Activated CD8-positive, alpha-beta T cell treated with anti-CD3 and anti-CD28 coated beads for 36 hours (primary cell): ENCODE measurements at regions not wholly inside any gene's neighbourhood (a gene's known extent, or its start where the extent isn't known, plus 50 kb on each side); places are given as distances from the start of the nearest gene placed in this dataset.

Experiments used
- ATAC-seq: fragments of 200-7000 bp; cut with Tn5 transposase; one replicate; pipeline ENCODE4 v1.10.0; 2021; ENCODE audit warnings: mild to moderate bottlenecking, moderate library complexity
- CTCF ChIA-PET: fragments of 350-600 bp; sonication (Branson Sonifier 250); formaldehyde crosslinking; loops from one replicate; lab custom pipeline; 2021; ENCODE audit warnings: antibody characterized with exemption; lab: Charles Lee
- POLR2A ChIA-PET: fragments of 350-600 bp; sonication (Branson Sonifier 250); formaldehyde crosslinking; loops from one replicate; lab custom pipeline; 2021; ENCODE audit warnings: antibody characterized with exemption; lab: Charles Lee
- DNase-seq: peaks from one replicate; pipeline ENCODE4 v3.0.0-alpha.2; 2020
- H3K27ac Mint-ChIP-seq: one replicate; pipeline ENCODE4 v1.8.0; 2021; ENCODE audit warnings: mild to moderate bottlenecking, mixed read lengths
- H3K27me3 Mint-ChIP-seq: one replicate; pipeline ENCODE4 v1.8.0; 2021; ENCODE audit warnings: mixed read lengths
- H3K36me3 Mint-ChIP-seq: one replicate; pipeline ENCODE4 v1.8.0; 2021; ENCODE audit warnings: low read depth, mixed read lengths
- H3K4me1 Mint-ChIP-seq: one replicate; pipeline ENCODE4 v1.8.0; 2021; ENCODE audit warnings: low read depth, mixed read lengths
- H3K4me3 Mint-ChIP-seq: one replicate; pipeline ENCODE4 v1.8.0; 2021; ENCODE audit warnings: mild to moderate bottlenecking, moderate library complexity, mixed read lengths
- H3K9me3 Mint-ChIP-seq: one replicate; pipeline ENCODE4 v1.8.0; 2021; ENCODE audit warnings: mixed read lengths
- intact Hi-C: fragments of 100-400 bp; cut with micrococcal nuclease; formaldehyde crosslinking; loops from one replicate; pipeline ENCODE4 v1.10.0; 2022
- TF ChIP-seq, protein P1 (sequence below): fragments of 200-600 bp; IDR thresholded peaks from one replicate; pipeline ENCODE4 v1.8.0; 2022; ENCODE audit warnings: antibody characterized with exemption, mild to moderate bottlenecking

DNA sequence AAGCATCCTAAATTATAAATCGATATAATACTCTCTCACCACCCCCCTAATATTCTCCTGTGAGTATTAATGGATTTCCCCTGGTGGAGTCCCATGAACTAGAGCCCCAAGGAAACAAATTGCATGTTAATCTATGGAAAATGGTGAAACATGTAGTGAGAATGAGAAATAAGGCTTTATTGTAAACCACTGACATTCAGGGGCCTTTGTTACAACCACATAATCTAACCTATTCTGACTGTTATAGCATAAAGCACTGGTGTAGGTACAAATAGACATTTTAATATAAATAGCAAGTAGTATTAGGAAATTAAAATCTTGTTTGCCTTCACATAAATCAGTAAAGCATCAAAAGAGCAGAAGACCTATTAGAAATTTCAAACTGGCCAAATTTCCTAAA is 65.3 kb upstream of the TLK1 start:
- no peaks in the 10 kb centered on the region for H3K36me3 Mint-ChIP-seq
- H3K9me3 Mint-ChIP-seq = peaks cover 5% of the 10 kb centered on the region
- ATAC-seq = no peak
- DNase-seq = no peak
- CTCF ChIA-PET = interaction anchor here (1.2 kb wide), 1 partner anchor 139 kb away, joined by 3 read pairs; no protein-coding TSS in a partner anchor
- peaks cover 10% of the 10 kb centered on the region for H3K4me1 Mint-ChIP-seq
- POLR2A ChIA-PET = no interaction called here
- H3K27ac Mint-ChIP-seq = no peak overlapping the region
- TF ChIP-seq, protein P1, sequence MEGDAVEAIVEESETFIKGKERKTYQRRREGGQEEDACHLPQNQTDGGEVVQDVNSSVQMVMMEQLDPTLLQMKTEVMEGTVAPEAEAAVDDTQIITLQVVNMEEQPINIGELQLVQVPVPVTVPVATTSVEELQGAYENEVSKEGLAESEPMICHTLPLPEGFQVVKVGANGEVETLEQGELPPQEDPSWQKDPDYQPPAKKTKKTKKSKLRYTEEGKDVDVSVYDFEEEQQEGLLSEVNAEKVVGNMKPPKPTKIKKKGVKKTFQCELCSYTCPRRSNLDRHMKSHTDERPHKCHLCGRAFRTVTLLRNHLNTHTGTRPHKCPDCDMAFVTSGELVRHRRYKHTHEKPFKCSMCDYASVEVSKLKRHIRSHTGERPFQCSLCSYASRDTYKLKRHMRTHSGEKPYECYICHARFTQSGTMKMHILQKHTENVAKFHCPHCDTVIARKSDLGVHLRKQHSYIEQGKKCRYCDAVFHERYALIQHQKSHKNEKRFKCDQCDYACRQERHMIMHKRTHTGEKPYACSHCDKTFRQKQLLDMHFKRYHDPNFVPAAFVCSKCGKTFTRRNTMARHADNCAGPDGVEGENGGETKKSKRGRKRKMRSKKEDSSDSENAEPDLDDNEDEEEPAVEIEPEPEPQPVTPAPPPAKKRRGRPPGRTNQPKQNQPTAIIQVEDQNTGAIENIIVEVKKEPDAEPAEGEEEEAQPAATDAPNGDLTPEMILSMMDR = no peak
- intact Hi-C loops = no loop called here
- H3K4me3 Mint-ChIP-seq = no peak overlapping the region
- no peaks in the 10 kb centered on the region for H3K27me3 Mint-ChIP-seq

- Mint-ChIP-seq H3K36me3 (no peaks in the 10 kb centered on the region), H3K4me1 (peaks cover 10% of the 10 kb centered on the region), H3K27ac (no peak overlapping the region), H3K9me3 (peaks cover 5% of the 10 kb centered on the region), H3K27me3 (no peaks in the 10 kb centered on the region), H3K4me3 (no peak overlapping the region)
- ATAC-seq = peak; percentile 17
- ChIA-PET POLR2A (no interaction called here), CTCF (interaction anchor here (1.2 kb wide), 1 partner anchor 139 kb away, joined by 3 read pairs; no protein-coding TSS in a partner anchor)
- intact Hi-C loops = no loop called here
- no peak for DNase-seq
- TF ChIP-seq, protein P1 = no peak
Measured at GRCh38 chr2:171225302-171225980, 64.7 kb upstream of the TLK1 start.

DNA sequence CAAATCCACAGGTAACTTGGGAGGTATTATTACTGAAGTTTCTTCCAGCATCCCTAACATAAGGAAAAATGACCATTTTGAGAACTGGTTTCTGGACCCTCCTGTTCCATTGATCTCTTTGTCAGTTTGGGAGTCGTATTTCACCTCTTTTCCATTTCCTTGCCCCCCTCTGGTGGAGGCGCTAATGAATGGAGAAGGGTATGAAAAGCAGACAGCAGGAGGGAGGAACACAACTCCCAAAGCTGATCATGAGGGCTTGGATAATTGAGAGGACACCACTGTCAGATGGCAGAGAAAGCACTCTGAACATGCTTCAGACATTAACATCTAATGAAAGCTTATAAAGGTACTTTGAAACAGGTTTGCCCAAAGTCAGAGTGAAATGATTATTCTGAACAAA is 56.6 kb upstream of the TLK1 start:
- H3K4me3 Mint-ChIP-seq = no peak overlapping the region
- no peaks in the 10 kb centered on the region for H3K36me3 Mint-ChIP-seq
- no peak for DNase-seq
- ChIA-PET CTCF (no interaction called here), POLR2A (interaction anchor here (0.7 kb wide), 1 partner anchor 73 kb away, joined by 3 read pairs; no protein-coding TSS in a partner anchor)
- H3K27me3 Mint-ChIP-seq = no peaks in the 10 kb centered on the region
- no peak overlapping the region for H3K27ac Mint-ChIP-seq
- TF ChIP-seq, protein P1 = no peak
- peaks cover 2% of the 10 kb centered on the region for H3K4me1 Mint-ChIP-seq
- no peak for ATAC-seq
- intact Hi-C loops = no loop called here
- peaks cover 2% of the 10 kb centered on the region for H3K9me3 Mint-ChIP-seq

DNA sequence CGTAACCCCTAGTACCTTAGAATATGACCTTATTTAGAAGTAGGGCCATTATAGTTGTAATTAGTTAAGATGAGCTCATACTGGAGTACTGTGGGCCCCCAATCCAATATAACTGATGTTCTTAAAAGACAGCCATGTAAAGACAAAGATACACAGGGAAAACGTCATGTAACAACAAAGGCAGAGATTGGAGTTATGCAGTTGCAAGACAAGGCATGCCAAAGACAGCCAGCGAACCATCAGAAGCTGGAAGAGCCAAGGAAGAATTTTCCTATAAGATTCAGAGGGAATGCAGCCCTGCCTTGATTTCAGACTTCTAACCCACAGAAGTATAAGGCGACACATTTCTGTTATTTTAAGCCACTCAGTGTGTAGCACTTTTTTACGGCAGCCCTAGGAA is 55.9 kb upstream of the TLK1 start:
- Mint-ChIP-seq H3K9me3 (peaks cover 2% of the 10 kb centered on the region), H3K4me1 (peaks cover 2% of the 10 kb centered on the region), H3K4me3 (no peak overlapping the region), H3K27me3 (no peaks in the 10 kb centered on the region), H3K27ac (no peak overlapping the region), H3K36me3 (no peaks in the 10 kb centered on the region)
- intact Hi-C loops = no loop called here
- TF ChIP-seq, protein P1 = no peak
- no peak for DNase-seq
- POLR2A ChIA-PET = no interaction called here
- CTCF ChIA-PET = no interaction called here
- ATAC-seq = no peak

GRCh38 chr2:171214093-171214492 is 53.4 kb upstream of the TLK1 start:
- no peak overlapping the region for H3K4me3 Mint-ChIP-seq
- DNase-seq (no peak), ATAC-seq (no peak)
- ChIA-PET POLR2A (interaction anchor here (0.6 kb wide), 1 partner anchor 27 kb away, joined by 3 read pairs; no protein-coding TSS in a partner anchor), CTCF (interaction anchor here (1.1 kb wide), 1 partner anchor 12 kb away, joined by 4 read pairs; no protein-coding TSS in a partner anchor)
- H3K9me3 Mint-ChIP-seq = peaks cover under 1% of the 10 kb centered on the region
- no peak overlapping the region for H3K27ac Mint-ChIP-seq
- no peaks in the 10 kb centered on the region for H3K36me3 Mint-ChIP-seq
- TF ChIP-seq, protein P1 = no peak
- intact Hi-C loops = no loop called here
- H3K4me1 Mint-ChIP-seq = peaks cover 12% of the 10 kb centered on the region
- no peaks in the 10 kb centered on the region for H3K27me3 Mint-ChIP-seq
